Choroid plexus epithelial cell (primary cell): ENCODE measurements at regions not wholly inside any gene's neighbourhood (a gene's known extent, or its start where the extent isn't known, plus 50 kb on each side); places are given as distances from the start of the nearest gene placed in this dataset.
A peak's percentile ranks its signal among the peaks of the same experiment; 100 is the strongest.

Experiments used
- DNase-seq: peaks from one replicate; pipeline ENCODE4 v3.0.0-alpha.2; 2010; ENCODE audit warnings: low read depth
- H3K4me3 ChIP-seq: 2 replicates; pipeline ENCODE4 v1.5.1; 2011; ENCODE audit warnings: low read depth, mild to moderate bottlenecking, control low read depth, low read length, moderate library complexity
- TF ChIP-seq, protein P1 (sequence below): conservative IDR thresholded peaks from 2 replicates; pipeline ENCODE4 v1.5.1; 2011; ENCODE audit warnings: low read depth, mild to moderate bottlenecking, control low read depth, inconsistent platforms, low read length, moderate library complexity

DNA sequence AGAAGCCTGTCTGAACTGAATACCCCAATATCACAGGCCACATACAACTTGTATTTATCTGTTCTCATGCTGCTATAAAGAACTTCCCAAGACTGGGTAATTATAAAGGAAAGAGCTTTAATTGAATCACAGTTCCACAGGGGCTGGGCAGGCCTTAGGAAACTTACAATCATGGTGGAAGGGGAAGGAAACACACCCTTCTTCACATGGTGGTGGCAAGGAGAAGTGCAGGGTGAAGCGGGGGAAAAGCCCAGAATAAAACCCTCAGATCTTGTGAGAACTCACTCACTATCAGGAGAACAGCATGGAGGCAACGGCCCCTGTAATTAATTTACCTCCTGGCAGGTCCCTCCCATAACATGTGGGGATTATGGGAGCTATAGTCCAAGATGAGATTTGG is 50.3 kb upstream of the FNDC1 start:
- DNase-seq: no peak
- no peak overlapping the region for H3K4me3 ChIP-seq
- TF ChIP-seq, protein P1, sequence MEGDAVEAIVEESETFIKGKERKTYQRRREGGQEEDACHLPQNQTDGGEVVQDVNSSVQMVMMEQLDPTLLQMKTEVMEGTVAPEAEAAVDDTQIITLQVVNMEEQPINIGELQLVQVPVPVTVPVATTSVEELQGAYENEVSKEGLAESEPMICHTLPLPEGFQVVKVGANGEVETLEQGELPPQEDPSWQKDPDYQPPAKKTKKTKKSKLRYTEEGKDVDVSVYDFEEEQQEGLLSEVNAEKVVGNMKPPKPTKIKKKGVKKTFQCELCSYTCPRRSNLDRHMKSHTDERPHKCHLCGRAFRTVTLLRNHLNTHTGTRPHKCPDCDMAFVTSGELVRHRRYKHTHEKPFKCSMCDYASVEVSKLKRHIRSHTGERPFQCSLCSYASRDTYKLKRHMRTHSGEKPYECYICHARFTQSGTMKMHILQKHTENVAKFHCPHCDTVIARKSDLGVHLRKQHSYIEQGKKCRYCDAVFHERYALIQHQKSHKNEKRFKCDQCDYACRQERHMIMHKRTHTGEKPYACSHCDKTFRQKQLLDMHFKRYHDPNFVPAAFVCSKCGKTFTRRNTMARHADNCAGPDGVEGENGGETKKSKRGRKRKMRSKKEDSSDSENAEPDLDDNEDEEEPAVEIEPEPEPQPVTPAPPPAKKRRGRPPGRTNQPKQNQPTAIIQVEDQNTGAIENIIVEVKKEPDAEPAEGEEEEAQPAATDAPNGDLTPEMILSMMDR: no peak

DNA sequence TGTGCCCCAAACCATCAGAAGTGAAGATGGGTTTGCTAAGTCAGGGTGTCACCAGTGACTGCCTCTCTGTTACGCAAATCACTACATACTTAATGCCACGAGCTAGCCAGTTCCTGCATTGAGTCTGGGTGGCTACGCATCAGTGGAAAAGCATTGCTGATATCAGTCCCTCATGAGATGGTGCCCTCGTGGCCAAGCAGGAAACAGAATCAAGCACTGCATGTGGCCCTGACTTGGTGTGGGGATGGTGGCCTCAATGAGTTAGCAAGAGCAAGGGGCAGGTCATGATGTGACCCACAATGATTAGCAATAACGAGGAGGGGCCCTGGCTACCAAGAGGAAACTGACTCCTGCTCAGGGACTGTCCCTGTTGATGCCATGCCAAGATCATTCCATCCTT is 51.6 kb upstream of the FNDC1 start:
- DNase-seq: no peak
- no peak overlapping the region for H3K4me3 ChIP-seq
- TF ChIP-seq, protein P1: no peak

- TF ChIP-seq, protein P1: no peak
- H3K4me3 ChIP-seq: no peak overlapping the region
- peak; percentile 60 for DNase-seq
Measured at GRCh38 chr6:159117046-159117445, 52.2 kb upstream of the FNDC1 start.

- no peak for DNase-seq
- no peak overlapping the region for H3K4me3 ChIP-seq
- TF ChIP-seq, protein P1: no peak
Measured at GRCh38 chr6:159116343-159116742, 52.9 kb upstream of the FNDC1 start.

- TF ChIP-seq, protein P1: no peak
- no peak overlapping the region for H3K4me3 ChIP-seq
- peak; percentile 28 for DNase-seq
Measured at GRCh38 chr6:159114569-159114968, 54.6 kb upstream of the FNDC1 start.

DNA sequence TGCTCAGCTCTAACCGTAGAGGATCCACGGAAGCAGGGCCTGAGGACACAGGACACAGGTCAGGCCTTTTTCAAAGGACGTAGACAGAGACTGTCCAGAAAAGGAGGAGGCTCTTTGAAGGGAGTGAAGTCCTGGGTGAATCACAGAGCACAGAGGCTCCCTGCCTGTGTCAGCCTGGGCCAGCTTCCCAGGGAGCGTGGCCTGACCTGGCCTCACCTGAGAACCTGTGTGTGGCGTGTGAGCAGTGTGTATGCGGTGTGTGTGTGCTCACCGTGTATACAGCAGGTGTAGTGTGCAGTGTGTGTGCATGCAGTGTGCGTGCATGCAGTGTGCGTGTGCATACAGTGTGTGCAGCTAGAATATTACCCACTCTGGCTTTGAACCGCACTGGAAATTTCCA is 56.0 kb upstream of the FNDC1 start:
- TF ChIP-seq, protein P1: no peak
- DNase-seq: no peak
- H3K4me3 ChIP-seq: no peak overlapping the region

DNA sequence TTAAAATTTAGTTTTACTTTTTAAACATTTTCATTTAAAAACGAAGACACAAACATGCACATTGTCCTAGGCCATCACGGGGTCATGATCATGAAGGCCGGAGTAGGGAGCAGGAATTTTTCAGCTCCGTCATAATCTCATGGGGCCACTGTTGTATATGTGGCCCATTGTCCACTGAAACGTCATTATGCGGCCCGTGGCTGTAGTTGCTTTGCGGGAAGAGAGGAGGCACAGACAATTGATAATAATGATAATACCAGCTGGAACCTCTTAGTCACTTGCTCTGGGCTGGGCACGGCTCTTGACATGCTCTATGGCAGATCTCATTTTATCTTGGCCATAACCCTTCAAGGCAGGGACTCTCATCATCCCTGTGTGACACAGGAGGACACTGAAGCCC is 56.5 kb upstream of the FNDC1 start:
- no peak overlapping the region for H3K4me3 ChIP-seq
- DNase-seq: no peak
- TF ChIP-seq, protein P1: no peak
